ENCODE measurements at regions not wholly inside any gene's neighbourhood (a gene's known extent, or its start where the extent isn't known, plus 50 kb on each side); places are given as distances from the start of the nearest gene placed in this dataset.

DNA sequence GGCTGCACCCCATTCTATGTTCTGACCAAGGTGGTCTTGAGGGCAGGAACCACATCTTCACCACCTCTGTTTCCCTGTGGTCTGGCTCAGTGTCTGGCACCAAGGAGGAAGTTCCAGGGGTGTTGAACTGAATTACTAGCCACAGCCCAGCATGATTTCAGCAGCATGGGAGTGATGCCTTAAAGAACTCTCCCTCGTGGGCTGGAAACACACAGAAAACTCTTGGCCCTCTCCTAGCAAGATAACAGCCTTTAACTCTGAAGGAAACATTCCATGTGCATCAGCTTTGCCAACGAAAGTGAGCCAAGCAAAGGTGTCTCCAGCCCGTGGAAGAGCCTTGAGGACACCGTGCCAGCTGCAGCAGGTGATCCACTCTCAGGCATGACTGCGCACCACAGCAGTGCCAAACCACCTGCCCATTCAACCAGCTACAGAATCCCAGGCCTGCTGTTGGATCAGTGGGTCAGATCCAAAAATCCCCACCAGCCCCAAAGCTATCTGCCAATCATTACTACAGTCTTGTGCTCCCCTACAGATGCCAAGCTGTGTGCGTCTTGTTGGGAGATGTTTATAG lies 124.8 kb downstream of the TTC32 start:
- Histone ChIP-seq H3K9me3 (ENCODE audit: low read length) (no peaks in the 10 kb centered on the region), H3K4me2 (ENCODE audit: low read length) (no peak overlapping the region), H3F3A (ENCODE audit: low read length, unreplicated experiment) (no peaks in the 10 kb centered on the region), H3K9ac (ENCODE audit: low read length) (no peak overlapping the region), H2AFZ (ENCODE audit: low read length) (no peak overlapping the region), H3K27ac (ENCODE audit: low read length) (no peak overlapping the region), H3K4me3 (ENCODE audit: low read length) (no peak overlapping the region), H3K36me3 (ENCODE audit: low read depth, low read length) (no peaks in the 10 kb centered on the region), H4K20me1 (ENCODE audit: low read length) (no peaks in the 10 kb centered on the region), H3K27me3 (ENCODE audit: low read length) (no peaks in the 10 kb centered on the region), H3K4me1 (ENCODE audit: insufficient read depth, low read length) (no peaks in the 10 kb centered on the region), H3K79me2 (ENCODE audit: low read length) (no peaks in the 10 kb centered on the region), H3K9me2 (replicated peaks; ENCODE audit: low read length) (no peaks in the 10 kb centered on the region)
- TF ChIP-seq EZH2phosphoT487 (IDR thresholded peaks at IDR 0.05; ENCODE audit: borderline replicate concordance, low read length): no peak
- TF ChIP-seq, protein P1, sequence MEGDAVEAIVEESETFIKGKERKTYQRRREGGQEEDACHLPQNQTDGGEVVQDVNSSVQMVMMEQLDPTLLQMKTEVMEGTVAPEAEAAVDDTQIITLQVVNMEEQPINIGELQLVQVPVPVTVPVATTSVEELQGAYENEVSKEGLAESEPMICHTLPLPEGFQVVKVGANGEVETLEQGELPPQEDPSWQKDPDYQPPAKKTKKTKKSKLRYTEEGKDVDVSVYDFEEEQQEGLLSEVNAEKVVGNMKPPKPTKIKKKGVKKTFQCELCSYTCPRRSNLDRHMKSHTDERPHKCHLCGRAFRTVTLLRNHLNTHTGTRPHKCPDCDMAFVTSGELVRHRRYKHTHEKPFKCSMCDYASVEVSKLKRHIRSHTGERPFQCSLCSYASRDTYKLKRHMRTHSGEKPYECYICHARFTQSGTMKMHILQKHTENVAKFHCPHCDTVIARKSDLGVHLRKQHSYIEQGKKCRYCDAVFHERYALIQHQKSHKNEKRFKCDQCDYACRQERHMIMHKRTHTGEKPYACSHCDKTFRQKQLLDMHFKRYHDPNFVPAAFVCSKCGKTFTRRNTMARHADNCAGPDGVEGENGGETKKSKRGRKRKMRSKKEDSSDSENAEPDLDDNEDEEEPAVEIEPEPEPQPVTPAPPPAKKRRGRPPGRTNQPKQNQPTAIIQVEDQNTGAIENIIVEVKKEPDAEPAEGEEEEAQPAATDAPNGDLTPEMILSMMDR (conservative IDR thresholded peaks at IDR 0.05; ENCODE audit: low read depth, low read length): no peak
- no peak for TF ChIP-seq EZH2 (IDR thresholded peaks at IDR 0.05; ENCODE audit: low read length, unreplicated experiment)
- ATAC-seq (no peak), DNase-seq (no peak)
- intact Hi-C loops (cut with micrococcal nuclease): no loop called here
- no TSS peak for BruUV-seq (replicated peaks)
- POLR2A ChIA-PET (ENCODE audit: unreplicated experiment): no interaction called here
- CTCF ChIA-PET: no interaction called here

DNA sequence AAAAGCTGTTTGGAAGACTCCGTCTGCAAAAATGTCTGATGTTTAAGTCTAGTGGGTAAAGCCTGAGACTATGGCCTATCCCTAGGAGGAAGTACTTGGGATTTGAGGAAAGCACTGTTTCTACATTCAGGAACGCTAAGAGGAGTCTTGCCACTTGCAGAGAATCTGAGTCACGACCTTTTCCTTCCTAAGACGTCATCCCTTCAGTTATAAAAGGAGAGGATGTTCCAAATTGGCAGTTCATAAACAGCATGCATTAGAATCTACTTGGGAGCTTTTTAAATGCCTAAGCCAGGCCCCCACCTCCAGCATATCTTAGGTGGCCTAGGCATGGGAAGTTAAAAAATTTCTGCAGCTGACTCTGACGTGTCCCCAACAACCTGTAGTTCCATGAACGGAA lies 125.9 kb downstream of the TTC32 start:
- no TSS peak for BruUV-seq (replicated peaks)
- no peaks in the 10 kb centered on the region for H4K20me1 ChIP-seq (ENCODE audit: low read length)
- H3K4me2 ChIP-seq (ENCODE audit: low read length): no peak overlapping the region
- H3K27ac ChIP-seq (ENCODE audit: low read length): no peak overlapping the region
- no peak overlapping the region for H2AFZ ChIP-seq (ENCODE audit: low read length)
- no peaks in the 10 kb centered on the region for H3K27me3 ChIP-seq (ENCODE audit: low read length)
- ChIA-PET POLR2A (ENCODE audit: unreplicated experiment) (no interaction called here), CTCF (interaction anchor here (0.6 kb wide), 1 partner anchor 26 kb away, joined by 4 read pairs; no protein-coding TSS in a partner anchor)
- no peaks in the 10 kb centered on the region for H3K4me1 ChIP-seq (ENCODE audit: insufficient read depth, low read length)
- ATAC-seq: peak; percentile 48; the same call in 1 of the 2 replicates
- intact Hi-C loops (cut with micrococcal nuclease): no loop called here
- peak; percentile 13 for DNase-seq
- H3K79me2 ChIP-seq (ENCODE audit: low read length): no peaks in the 10 kb centered on the region
- H3K9me2 ChIP-seq (replicated peaks; ENCODE audit: low read length): no peaks in the 10 kb centered on the region
- no peaks in the 10 kb centered on the region for H3K9me3 ChIP-seq (ENCODE audit: low read length)
- no peaks in the 10 kb centered on the region for H3F3A ChIP-seq (ENCODE audit: low read length, unreplicated experiment)
- no peaks in the 10 kb centered on the region for H3K36me3 ChIP-seq (ENCODE audit: low read depth, low read length)
- no peak for TF ChIP-seq EZH2 (IDR thresholded peaks at IDR 0.05; ENCODE audit: low read length, unreplicated experiment)
- no peak for TF ChIP-seq EZH2phosphoT487 (IDR thresholded peaks at IDR 0.05; ENCODE audit: borderline replicate concordance, low read length)
- H3K9ac ChIP-seq (ENCODE audit: low read length): no peak overlapping the region
- no peak overlapping the region for H3K4me3 ChIP-seq (ENCODE audit: low read length)

GRCh38 chr2:19775315-19775714 lies 126.5 kb downstream of the TTC32 start:
- DNase-seq (no peak), ATAC-seq (no peak)
- ChIA-PET POLR2A (ENCODE audit: unreplicated experiment) (no interaction called here), CTCF (interaction anchor here (0.6 kb wide), 1 partner anchor 26 kb away, joined by 4 read pairs; no protein-coding TSS in a partner anchor)
- Histone ChIP-seq H4K20me1 (ENCODE audit: low read length) (no peaks in the 10 kb centered on the region), H3F3A (ENCODE audit: low read length, unreplicated experiment) (no peaks in the 10 kb centered on the region), H3K36me3 (ENCODE audit: low read depth, low read length) (no peaks in the 10 kb centered on the region), H3K9me2 (replicated peaks; ENCODE audit: low read length) (no peaks in the 10 kb centered on the region), H2AFZ (ENCODE audit: low read length) (no peak overlapping the region), H3K27ac (ENCODE audit: low read length) (no peak overlapping the region), H3K4me1 (ENCODE audit: insufficient read depth, low read length) (no peaks in the 10 kb centered on the region), H3K9me3 (ENCODE audit: low read length) (no peaks in the 10 kb centered on the region), H3K79me2 (ENCODE audit: low read length) (no peaks in the 10 kb centered on the region), H3K4me2 (ENCODE audit: low read length) (no peak overlapping the region), H3K9ac (ENCODE audit: low read length) (no peak overlapping the region), H3K27me3 (ENCODE audit: low read length) (no peaks in the 10 kb centered on the region), H3K4me3 (ENCODE audit: low read length) (no peak overlapping the region)
- TF ChIP-seq, protein P1 (conservative IDR thresholded peaks at IDR 0.05; ENCODE audit: low read depth, low read length): no peak
- TF ChIP-seq EZH2phosphoT487 (IDR thresholded peaks at IDR 0.05; ENCODE audit: borderline replicate concordance, low read length) (no peak), EZH2 (IDR thresholded peaks at IDR 0.05; ENCODE audit: low read length, unreplicated experiment) (no peak)
- no TSS peak for BruUV-seq (replicated peaks)
- intact Hi-C loops (cut with micrococcal nuclease): no loop called here

Measured in PC-3 (cell line).